Activated T-cell treated with anti-CD3 and anti-CD28 coated beads, Interleukin-2, amount 50 U/mL, for 72 hours (primary cell): ENCODE measurements at regions not wholly inside any gene's neighbourhood (a gene's known extent, or its start where the extent isn't known, plus 50 kb on each side); places are given as distances from the start of the nearest gene placed in this dataset.
"Not testable (repeated sequence)": the region's sequence is repeated elsewhere in the genome, so short reads cannot be mapped to it uniquely, and the experiment has no call there.

ENCODE experiments used
- ATAC-seq, 2 donors: fragments of 150-1000 bp; cut with Tn5 transposase; replicated peaks in 1 of 2; 2 replicates each; pipeline ENCODE4 v1.10.0; 2021; ENCODE audit warnings: moderate library complexity in 2 of 2, mild to moderate bottlenecking in 1 of 2
- DNase-seq, 2 donors: peaks; one replicate each; pipeline ENCODE4 v3.0.0; 2021 to 2022; ENCODE audit warnings: mixed read lengths in 1 of 2
- H3K27ac Mint-ChIP-seq: one replicate; pipeline ENCODE4 v1.8.0; 2022; ENCODE audit warnings: mild to moderate bottlenecking, moderate library complexity, mixed read lengths
- H3K27me3 Mint-ChIP-seq: one replicate; pipeline ENCODE4 v1.8.0; 2022; ENCODE audit warnings: low read depth, mixed read lengths
- H3K36me3 Mint-ChIP-seq, 2 donors: one replicate each; pipeline ENCODE4 v1.8.0; 2022; ENCODE audit warnings: mixed read lengths in 2 of 2, mild to moderate bottlenecking in 1 of 2; ENCODE audit not compliant: insufficient read depth in 2 of 2
- H3K4me1 Mint-ChIP-seq: one replicate; pipeline ENCODE4 v1.8.0; 2022; ENCODE audit warnings: low read depth, mixed read lengths
- H3K4me3 Mint-ChIP-seq, 2 donors: one replicate each; pipeline ENCODE4 v1.8.0; 2022; ENCODE audit warnings: mild to moderate bottlenecking in 2 of 2, mixed read lengths in 2 of 2, moderate library complexity in 2 of 2
- H3K9me3 Mint-ChIP-seq, 2 donors: one replicate each; pipeline ENCODE4 v1.8.0; 2022; ENCODE audit warnings: mixed read lengths in 2 of 2

DNA sequence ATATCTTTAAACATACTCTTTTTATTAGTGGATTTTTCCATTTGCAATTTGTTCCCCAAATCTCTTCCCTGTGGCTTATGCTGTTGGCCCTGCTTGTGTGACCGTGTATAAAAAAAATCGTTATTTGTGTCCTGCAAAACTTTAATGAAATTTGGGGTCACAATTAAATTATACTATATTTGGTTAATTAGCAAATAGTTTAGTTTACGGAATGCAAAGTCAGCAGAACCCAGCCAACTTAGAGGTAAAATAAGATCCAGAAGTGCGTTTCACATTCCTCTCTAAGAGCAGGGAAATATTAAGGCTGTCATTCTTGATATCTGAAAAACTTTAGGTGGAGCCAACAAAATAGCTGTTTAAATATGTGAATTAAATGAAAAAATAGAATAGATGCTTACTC is 2023.5 kb upstream of the WWC1 start:
- Mint-ChIP-seq H3K9me3 (peaks cover 9 to 13% of the 10 kb centered on the region in 2 donors), H3K27ac (no peak overlapping the region), H3K27me3 (no peaks in the 10 kb centered on the region), H3K4me1 (no peaks in the 10 kb centered on the region), H3K36me3 (no peaks in the 10 kb centered on the region), H3K4me3 (no peak overlapping the region)
- ATAC-seq (no peak), DNase-seq (no peak)

DNA sequence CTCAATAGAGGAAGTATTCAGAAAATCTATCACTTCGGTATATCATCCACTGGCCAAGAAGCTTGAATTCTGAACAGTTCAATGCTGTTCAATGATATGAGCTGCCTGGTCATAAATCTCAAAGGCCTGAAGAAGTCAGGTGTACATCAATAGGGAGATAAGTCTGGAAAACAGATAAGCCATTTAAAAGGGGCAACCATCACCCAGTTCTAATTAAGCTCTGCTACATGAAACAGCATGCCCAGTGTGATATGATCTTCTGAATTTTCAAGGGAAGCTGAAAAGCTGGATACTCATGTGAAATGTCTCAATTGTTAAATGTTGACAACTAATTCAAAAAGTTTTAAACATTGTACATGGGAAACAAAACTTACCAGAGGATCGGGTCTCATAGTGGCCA is 2020.7 kb upstream of the WWC1 start:
- Mint-ChIP-seq H3K27ac (no peak overlapping the region), H3K27me3 (no peaks in the 10 kb centered on the region), H3K9me3 (peaks cover under 1 to 8% of the 10 kb centered on the region in 2 donors), H3K4me1 (no peaks in the 10 kb centered on the region), H3K4me3 (no peak overlapping the region), H3K36me3 (no peaks in the 10 kb centered on the region)
- ATAC-seq (no peak), DNase-seq (no peak)

DNA sequence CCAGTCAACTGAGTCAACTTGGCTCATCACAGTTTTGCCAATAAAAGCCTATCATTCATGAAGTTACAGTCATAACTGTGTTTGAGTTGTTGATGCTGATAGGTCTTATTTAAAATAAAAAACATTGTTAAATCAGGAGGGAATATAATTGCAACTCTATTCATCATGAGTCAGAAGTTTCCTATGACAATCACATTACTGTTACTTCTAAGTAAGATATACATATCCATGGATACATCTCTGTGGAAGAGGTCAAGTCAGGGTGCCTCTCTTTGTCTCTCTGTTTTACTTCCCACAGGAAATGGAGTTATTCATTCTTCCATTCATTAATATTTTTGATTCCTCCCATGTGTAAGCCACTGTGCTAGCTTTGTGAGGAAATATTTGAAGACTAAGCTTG is 2015.4 kb upstream of the WWC1 start:
- H3K9me3 Mint-ChIP-seq = peaks cover 3 to 5% of the 10 kb centered on the region in 2 donors
- no peaks in the 10 kb centered on the region for H3K4me1 Mint-ChIP-seq
- ATAC-seq (no peak), DNase-seq (no peak)
- H3K27ac Mint-ChIP-seq = no peak overlapping the region
- no peaks in the 10 kb centered on the region for H3K27me3 Mint-ChIP-seq
- H3K4me3 Mint-ChIP-seq = no peak overlapping the region
- no peaks in the 10 kb centered on the region for H3K36me3 Mint-ChIP-seq

DNA sequence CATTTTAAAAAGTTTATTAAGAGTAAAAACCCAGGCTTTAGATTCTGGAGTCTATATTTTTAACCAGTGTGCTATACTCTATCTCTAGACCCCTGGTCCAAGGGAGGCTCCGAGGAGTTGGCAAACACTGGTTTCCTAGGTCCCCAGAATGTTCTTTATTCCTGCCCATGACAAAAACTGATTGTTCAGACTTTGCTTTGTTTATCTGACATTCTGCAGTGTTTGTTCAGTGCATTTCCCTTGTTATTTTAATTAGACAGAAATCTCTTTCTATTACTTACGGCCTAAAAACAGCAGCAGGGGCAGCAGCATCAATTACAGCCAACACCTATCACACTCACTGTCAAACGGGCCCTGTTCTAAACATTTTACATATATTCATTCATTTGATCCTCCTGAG is 2011.6 kb upstream of the WWC1 start:
- Mint-ChIP-seq H3K4me1 (no peaks in the 10 kb centered on the region), H3K4me3 (no peak overlapping the region), H3K27me3 (no peaks in the 10 kb centered on the region), H3K36me3 (no peaks in the 10 kb centered on the region), H3K9me3 (peaks cover 5% of the 10 kb centered on the region in 2 donors), H3K27ac (no peak overlapping the region)
- ATAC-seq (no peak), DNase-seq (no peak)

DNA sequence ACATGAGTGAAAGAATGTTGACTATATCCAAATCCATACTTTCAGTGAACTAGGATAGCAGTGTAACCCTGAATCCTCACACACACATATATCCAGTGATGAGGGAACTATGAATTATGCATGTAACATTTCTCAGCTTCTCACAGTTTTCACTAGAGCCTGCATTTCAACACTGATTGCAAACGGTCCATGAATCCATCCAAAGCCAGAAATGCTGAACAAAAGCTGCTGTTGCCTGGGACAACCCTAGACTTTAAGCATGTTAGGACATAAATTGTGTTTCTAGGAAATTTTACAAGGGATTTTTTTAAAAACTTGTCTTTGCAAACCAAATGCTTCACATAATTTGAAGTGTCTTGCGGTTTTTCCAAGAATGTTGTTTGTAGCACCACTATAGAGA is 2010.0 kb upstream of the WWC1 start:
- Mint-ChIP-seq H3K4me3 (no peak overlapping the region), H3K27ac (no peak overlapping the region), H3K4me1 (no peaks in the 10 kb centered on the region), H3K36me3 (no peaks in the 10 kb centered on the region), H3K27me3 (no peaks in the 10 kb centered on the region), H3K9me3 (peaks cover 4 to 5% of the 10 kb centered on the region in 2 donors)
- ATAC-seq (no peak), DNase-seq (no peak)

DNA sequence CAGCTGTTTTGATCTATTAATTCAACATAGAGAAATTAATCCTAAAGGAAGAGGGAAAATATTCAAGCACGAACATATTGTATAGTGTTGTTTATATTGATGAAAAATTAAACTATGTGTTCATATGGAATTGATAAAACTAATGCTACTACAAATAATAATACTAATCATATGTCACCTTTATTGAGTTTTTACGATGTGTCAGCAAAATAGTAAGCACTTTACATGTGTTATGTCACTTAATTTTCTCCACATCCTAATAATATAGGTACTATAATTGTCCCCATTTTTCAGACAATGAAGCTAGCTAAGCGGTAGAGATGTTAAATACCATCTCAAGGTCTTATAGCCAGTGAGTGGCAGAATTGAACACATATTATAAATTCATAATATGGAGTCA is 2008.5 kb upstream of the WWC1 start:
- no peak overlapping the region for H3K27ac Mint-ChIP-seq
- peaks cover 2 to 6% of the 10 kb centered on the region in 2 donors for H3K9me3 Mint-ChIP-seq
- H3K36me3 Mint-ChIP-seq = no peaks in the 10 kb centered on the region
- H3K4me3 Mint-ChIP-seq = no peak overlapping the region
- ATAC-seq (no peak), DNase-seq (no peak)
- H3K4me1 Mint-ChIP-seq = no peaks in the 10 kb centered on the region
- no peaks in the 10 kb centered on the region for H3K27me3 Mint-ChIP-seq

DNA sequence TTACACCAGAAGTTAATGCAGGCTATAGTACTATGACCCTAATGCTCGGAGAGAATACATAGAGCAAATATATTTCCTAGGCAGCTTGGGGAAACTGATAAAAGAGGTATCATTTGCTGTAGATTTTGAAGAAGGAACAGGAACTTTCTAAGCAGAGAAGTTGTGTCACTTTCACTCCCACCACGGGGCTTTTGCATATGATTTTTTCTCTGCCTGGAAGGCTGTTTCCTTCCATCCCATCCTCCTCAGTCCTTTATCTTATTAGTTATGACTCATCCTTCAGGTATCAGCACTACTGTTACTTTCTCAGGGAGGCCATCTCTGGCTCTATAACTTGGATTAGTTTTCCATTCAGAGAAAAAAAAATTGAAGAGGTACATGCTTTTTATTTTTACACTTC is 2006.1 kb upstream of the WWC1 start:
- H3K9me3 Mint-ChIP-seq = peaks cover 3 to 4% of the 10 kb centered on the region in 2 donors
- H3K36me3 Mint-ChIP-seq = no peaks in the 10 kb centered on the region

DNA sequence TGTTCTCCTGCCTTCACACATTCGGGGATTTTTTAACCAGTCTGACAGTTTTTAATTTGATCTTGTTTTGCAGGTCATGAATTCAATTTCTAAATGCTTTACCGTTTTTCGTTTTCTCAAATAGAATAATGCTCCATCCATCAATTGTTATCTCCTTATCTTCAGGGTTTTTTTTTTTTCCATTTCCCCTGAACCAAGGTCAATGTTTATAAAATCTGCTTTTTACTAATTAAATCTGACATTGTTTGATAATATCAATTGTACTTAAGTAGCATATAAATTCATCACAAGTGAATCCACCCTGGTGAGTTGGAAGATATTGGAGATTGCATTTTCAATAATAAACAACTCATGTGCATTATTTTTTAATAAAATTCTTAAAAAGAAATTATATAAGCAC is 2004.6 kb upstream of the WWC1 start:
- Mint-ChIP-seq H3K27ac (no peak overlapping the region), H3K4me1 (no peaks in the 10 kb centered on the region), H3K4me3 (no peak overlapping the region), H3K9me3 (peaks cover 2 to 5% of the 10 kb centered on the region in 2 donors), H3K36me3 (peaks cover 0 to 2% of the 10 kb centered on the region in 2 donors), H3K27me3 (no peaks in the 10 kb centered on the region)
- DNase-seq (no peak), ATAC-seq (no peak)

More for the DNA sequence above, 2006.1 kb upstream of the WWC1 start:
- ATAC-seq = no peak
- DNase-seq = no peak
- H3K4me1 Mint-ChIP-seq = no peaks in the 10 kb centered on the region
- H3K4me3 Mint-ChIP-seq = no peak overlapping the region
- H3K27me3 Mint-ChIP-seq = no peaks in the 10 kb centered on the region
- H3K27ac Mint-ChIP-seq = no peak overlapping the region

DNA sequence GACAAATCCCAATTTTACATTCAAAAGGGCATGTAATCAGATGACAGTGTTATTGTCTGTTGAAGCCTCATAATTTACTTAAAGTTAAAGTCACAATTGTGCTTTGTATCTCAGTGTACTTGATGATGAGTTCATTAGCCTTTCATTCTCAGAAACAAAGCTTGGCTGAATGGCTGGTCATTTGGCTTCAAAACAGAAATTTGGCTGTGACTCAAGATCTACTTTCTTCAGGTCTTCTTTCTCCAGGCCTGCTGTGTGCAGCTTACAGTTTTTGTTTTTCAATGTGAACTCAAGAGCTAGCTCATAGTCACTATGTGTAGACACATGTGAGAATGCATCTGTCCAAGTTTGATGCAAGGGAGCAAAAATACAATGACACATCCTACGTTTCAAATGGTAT is 2003.6 kb upstream of the WWC1 start:
- Mint-ChIP-seq H3K4me1 (no peaks in the 10 kb centered on the region), H3K36me3 (peaks cover 0 to 2% of the 10 kb centered on the region in 2 donors), H3K27me3 (no peaks in the 10 kb centered on the region), H3K9me3 (peaks cover 2 to 5% of the 10 kb centered on the region in 2 donors), H3K27ac (no peak overlapping the region), H3K4me3 (no peak overlapping the region)
- DNase-seq (no peak), ATAC-seq (no peak)

DNA sequence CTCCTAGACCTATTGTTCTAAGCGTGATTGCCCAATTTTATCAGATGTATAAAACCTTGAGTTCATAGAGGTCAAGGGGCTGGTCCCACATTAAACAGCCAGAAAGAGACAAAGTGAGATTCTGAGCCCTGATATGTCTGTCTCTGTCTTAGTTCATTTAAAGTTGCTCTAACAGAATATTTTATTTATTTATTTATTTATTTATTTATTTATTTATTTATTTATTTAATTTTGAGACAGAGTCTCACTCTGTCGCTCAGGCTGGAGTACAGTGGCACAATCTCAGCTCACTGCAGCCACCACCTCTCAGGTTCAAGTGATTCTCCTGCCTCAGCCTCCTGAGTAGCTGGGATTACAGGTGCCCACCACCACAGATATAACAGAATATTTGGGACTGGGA is 1999.6 kb upstream of the WWC1 start:
- H3K9me3 Mint-ChIP-seq, H3K27ac Mint-ChIP-seq, DNase-seq, ATAC-seq, H3K4me1 Mint-ChIP-seq, H3K27me3 Mint-ChIP-seq, H3K4me3 Mint-ChIP-seq, H3K36me3 Mint-ChIP-seq: not testable (repeated sequence)

DNA sequence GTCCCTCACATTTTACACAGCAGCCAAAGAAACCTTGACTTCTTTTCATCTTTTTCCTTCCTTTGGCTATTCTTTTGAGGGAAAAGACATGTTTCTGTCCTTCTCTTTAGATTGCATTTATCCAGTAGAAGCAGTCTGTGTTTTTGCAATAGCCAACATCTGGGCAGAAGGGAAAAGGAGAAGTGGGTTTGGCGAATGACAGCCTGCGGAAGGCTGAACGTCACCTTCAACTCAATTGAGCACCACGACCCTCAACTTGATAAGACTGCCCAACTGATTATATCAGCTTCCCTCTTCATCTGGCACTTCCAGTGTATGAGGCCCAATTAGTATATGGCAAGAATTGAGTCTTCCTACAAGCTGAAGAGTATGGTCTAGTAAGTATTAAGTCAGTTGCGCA is 1997.6 kb upstream of the WWC1 start:
- Mint-ChIP-seq H3K9me3 (peaks cover 0 to 7% of the 10 kb centered on the region in 2 donors), H3K4me3 (no peak overlapping the region), H3K4me1 (no peaks in the 10 kb centered on the region), H3K27me3 (no peaks in the 10 kb centered on the region), H3K27ac (no peak overlapping the region), H3K36me3 (peaks cover 0 to 2% of the 10 kb centered on the region in 2 donors)
- DNase-seq (no peak), ATAC-seq (no peak)

DNA sequence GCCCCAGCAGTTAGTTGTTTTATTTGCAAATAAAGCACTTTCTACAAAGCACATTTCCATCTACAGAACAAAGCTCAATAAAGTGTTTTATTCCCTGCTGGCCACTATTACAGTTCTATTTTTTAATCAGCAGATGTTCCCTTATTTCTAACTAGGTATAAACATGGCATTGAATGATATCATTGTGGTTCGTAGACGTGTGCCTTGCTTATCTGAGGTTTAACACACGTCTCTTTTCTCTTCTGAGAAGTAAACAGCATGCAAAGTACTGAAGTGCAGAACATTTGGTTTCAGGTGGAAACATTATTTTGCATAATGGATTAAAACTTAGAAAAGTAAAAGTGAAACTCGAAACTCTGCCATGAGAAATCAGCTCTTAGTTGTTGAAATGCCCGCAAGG is 1989.3 kb upstream of the WWC1 start:
- H3K4me3 Mint-ChIP-seq = no peak overlapping the region

DNA sequence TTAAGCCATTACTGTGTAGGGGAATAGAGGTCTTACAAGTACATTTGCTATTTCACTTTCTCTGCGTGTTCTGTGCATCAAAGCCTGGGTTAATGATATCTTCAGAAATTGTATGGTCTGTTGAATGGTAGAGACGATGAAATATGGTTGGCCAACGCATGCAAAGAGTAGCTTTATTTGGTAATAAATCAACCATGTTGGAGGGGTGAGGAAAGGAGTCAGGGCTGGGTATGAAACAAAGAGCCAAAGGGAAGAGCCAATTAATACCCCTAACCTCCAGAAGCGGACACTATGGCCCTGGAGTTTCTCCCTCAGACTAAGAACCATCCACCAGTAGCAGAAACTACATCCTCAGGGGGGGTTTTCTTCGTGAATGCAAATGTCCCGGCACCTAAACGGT is 1974.0 kb upstream of the WWC1 start:
- H3K4me3 Mint-ChIP-seq = no peak overlapping the region
- no peaks in the 10 kb centered on the region for H3K36me3 Mint-ChIP-seq
- no peaks in the 10 kb centered on the region for H3K27me3 Mint-ChIP-seq
- H3K4me1 Mint-ChIP-seq = no peaks in the 10 kb centered on the region
- peaks cover 3 to 5% of the 10 kb centered on the region in 2 donors for H3K9me3 Mint-ChIP-seq
- H3K27ac Mint-ChIP-seq = no peak overlapping the region
- no peak for ATAC-seq
- DNase-seq = no peak

More for the DNA sequence above, 1989.3 kb upstream of the WWC1 start:
- Mint-ChIP-seq H3K4me1 (no peaks in the 10 kb centered on the region), H3K27me3 (no peaks in the 10 kb centered on the region), H3K27ac (no peak overlapping the region), H3K9me3 (peaks cover 10 to 11% of the 10 kb centered on the region in 2 donors), H3K36me3 (no peaks in the 10 kb centered on the region)
- ATAC-seq (no peak), DNase-seq (no peak)

DNA sequence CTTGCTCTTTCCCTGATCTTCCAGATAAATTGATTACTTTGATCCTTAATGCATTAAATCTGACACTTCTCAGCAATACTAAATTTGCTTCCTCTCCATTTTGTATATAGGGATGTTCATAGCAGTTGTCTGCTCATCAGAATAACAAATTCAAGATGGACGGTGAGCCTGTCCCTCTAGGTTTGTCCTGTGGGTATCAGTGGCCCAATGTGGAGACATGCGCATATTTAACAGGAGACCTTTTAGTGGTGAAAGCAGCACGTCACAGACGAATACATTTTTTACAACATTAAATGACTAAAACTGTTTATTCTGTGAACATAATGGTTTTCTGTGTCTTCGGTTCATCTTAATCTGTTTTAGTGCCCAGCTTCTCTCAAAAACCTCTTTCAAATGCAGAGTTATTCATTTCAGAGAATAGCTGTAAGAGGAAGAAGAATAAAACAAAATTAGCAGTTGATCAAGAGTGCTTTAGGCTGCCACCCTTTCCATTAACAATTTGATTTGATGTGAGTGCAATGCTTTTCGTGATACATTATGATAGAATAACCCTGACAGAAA is 1970.4 kb upstream of the WWC1 start:
- no peak overlapping the region for H3K4me3 Mint-ChIP-seq
- no peaks in the 10 kb centered on the region for H3K27me3 Mint-ChIP-seq
- H3K36me3 Mint-ChIP-seq = no peaks in the 10 kb centered on the region
- DNase-seq (no peak), ATAC-seq (no peak)
- H3K27ac Mint-ChIP-seq = no peak overlapping the region
- no peaks in the 10 kb centered on the region for H3K4me1 Mint-ChIP-seq
- H3K9me3 Mint-ChIP-seq = peaks cover 3 to 6% of the 10 kb centered on the region in 2 donors
